Osteocyte (in vitro differentiated cells): ENCODE measurements at regions not wholly inside any gene's neighbourhood (a gene's known extent, or its start where the extent isn't known, plus 50 kb on each side); places are given as distances from the start of the nearest gene placed in this dataset.
A peak's percentile ranks its signal among the peaks of the same experiment; 100 is the strongest.

ENCODE experiments used
- DNase-seq: peaks from one replicate; pipeline ENCODE4 v3.0.0; 2021; ENCODE audit warnings: mixed read lengths; ENCODE audit not compliant: unreplicated experiment; ENCODE audit errors: extremely low spot score
- H3K27ac Mint-ChIP-seq: one replicate; pipeline ENCODE4 v1.8.0; 2021; ENCODE audit warnings: mild to moderate bottlenecking, mixed read lengths; ENCODE audit not compliant: unreplicated experiment
- H3K27me3 Mint-ChIP-seq: one replicate; pipeline ENCODE4 v1.8.0; 2021; ENCODE audit warnings: mixed read lengths; ENCODE audit not compliant: unreplicated experiment
- H3K36me3 Mint-ChIP-seq: one replicate; pipeline ENCODE4 v1.8.0; 2021; ENCODE audit warnings: mixed read lengths; ENCODE audit not compliant: unreplicated experiment
- H3K4me1 Mint-ChIP-seq: one replicate; pipeline ENCODE4 v1.8.0; 2021; ENCODE audit warnings: mixed read lengths; ENCODE audit not compliant: unreplicated experiment
- H3K4me3 Mint-ChIP-seq: one replicate; pipeline ENCODE4 v1.8.0; 2021; ENCODE audit warnings: mild to moderate bottlenecking, moderate library complexity, mixed read lengths; ENCODE audit not compliant: unreplicated experiment
- H3K9me3 Mint-ChIP-seq: one replicate; pipeline ENCODE4 v1.8.0; 2021; ENCODE audit warnings: mixed read lengths; ENCODE audit not compliant: unreplicated experiment
- TF ChIP-seq, protein P1 (sequence below): fragments of 200-600 bp; sonication (generic); IDR thresholded peaks from 2 replicates; pipeline ENCODE4 v1.5.0; 2021; ENCODE audit warnings: antibody characterized with exemption, mild to moderate bottlenecking, moderate library complexity

DNA sequence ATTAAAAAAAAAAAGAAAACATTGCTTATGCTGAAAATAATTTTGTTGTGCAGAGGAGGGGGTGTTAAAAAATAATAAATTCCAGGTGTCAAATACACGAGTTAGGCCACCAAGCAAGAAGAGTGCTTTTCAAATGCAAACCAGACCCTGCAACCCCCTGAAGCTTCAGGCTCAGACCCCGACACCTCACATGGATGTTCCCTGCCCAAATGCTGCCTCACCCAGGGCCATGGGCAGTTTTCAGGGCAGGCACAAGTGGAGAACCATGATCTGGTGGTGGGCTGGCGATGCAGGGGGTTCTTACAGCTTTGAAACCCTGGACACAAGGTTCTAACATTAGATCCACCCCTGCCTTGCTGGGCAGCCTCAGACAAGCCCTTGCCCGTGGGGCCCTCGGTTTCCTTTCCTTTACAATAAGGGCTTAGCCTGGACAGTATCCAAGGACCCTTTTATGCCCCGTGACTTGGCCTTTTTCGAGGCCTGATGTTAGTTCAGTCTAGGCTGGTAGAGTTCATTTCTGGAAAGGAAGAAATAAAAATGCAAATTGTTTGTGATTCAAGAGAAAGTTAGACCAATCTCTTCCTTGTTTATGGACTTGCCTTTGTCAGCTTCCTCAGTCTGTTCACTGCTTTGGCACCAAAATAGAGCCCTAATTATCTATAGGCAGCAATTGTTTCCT, 168.7 kb downstream of the DDX1 start:
- peaks cover 17% of the 10 kb centered on the region for H3K27me3 Mint-ChIP-seq
- no peaks in the 10 kb centered on the region for H3K9me3 Mint-ChIP-seq
- TF ChIP-seq, protein P1, sequence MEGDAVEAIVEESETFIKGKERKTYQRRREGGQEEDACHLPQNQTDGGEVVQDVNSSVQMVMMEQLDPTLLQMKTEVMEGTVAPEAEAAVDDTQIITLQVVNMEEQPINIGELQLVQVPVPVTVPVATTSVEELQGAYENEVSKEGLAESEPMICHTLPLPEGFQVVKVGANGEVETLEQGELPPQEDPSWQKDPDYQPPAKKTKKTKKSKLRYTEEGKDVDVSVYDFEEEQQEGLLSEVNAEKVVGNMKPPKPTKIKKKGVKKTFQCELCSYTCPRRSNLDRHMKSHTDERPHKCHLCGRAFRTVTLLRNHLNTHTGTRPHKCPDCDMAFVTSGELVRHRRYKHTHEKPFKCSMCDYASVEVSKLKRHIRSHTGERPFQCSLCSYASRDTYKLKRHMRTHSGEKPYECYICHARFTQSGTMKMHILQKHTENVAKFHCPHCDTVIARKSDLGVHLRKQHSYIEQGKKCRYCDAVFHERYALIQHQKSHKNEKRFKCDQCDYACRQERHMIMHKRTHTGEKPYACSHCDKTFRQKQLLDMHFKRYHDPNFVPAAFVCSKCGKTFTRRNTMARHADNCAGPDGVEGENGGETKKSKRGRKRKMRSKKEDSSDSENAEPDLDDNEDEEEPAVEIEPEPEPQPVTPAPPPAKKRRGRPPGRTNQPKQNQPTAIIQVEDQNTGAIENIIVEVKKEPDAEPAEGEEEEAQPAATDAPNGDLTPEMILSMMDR: no peak
- no peak overlapping the region for H3K4me3 Mint-ChIP-seq
- no peak for DNase-seq
- H3K27ac Mint-ChIP-seq: no peak overlapping the region
- H3K36me3 Mint-ChIP-seq: no peaks in the 10 kb centered on the region
- no peaks in the 10 kb centered on the region for H3K4me1 Mint-ChIP-seq

DNA sequence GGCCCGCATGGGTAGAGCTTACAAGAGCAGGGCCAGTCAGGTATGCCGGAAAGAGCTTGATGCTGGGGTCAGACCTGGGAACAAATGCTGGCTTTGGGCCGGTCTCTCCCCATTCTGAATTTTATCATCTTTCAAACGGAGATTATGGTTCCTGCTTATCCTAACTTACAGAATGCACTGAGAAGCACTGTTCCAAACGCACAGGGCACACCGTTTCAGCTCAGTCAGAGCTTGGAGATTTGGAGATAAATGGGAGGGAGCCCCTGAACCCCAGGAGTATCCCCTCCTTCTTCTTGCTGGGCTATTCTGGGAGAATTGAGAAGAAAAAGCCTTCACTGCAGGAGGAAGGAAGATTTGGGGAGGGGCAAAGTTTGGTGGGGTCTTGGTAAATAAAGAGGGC, 169.4 kb downstream of the DDX1 start:
- H3K27ac Mint-ChIP-seq: no peak overlapping the region
- H3K27me3 Mint-ChIP-seq: peaks cover 17% of the 10 kb centered on the region
- no peak for DNase-seq
- no peaks in the 10 kb centered on the region for H3K4me1 Mint-ChIP-seq
- no peaks in the 10 kb centered on the region for H3K36me3 Mint-ChIP-seq
- H3K9me3 Mint-ChIP-seq: no peaks in the 10 kb centered on the region
- H3K4me3 Mint-ChIP-seq: no peak overlapping the region
- TF ChIP-seq, protein P1: no peak

DNA sequence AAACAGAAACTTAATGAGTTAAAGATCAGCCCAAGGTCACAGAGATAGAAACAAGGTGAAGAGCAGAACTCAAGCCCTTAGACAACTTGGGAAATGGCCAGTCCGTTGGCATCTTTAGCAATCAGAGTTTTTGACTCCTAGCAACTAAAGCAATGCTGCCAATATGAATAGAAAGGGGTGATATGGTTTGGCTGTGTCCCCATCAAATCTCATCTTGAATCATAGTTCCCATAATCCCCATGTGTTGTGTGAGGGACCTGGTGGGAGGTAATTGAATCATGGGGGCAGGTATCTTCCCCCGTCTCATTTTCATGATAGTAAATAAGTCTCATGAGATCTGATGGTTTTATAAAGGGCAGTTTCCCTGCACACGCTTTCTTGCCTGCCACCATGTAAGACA, 170.2 kb downstream of the DDX1 start:
- TF ChIP-seq, protein P1: no peak
- no peaks in the 10 kb centered on the region for H3K4me1 Mint-ChIP-seq
- H3K36me3 Mint-ChIP-seq: no peaks in the 10 kb centered on the region
- no peak overlapping the region for H3K4me3 Mint-ChIP-seq
- H3K27me3 Mint-ChIP-seq: peaks cover 13% of the 10 kb centered on the region
- H3K9me3 Mint-ChIP-seq: no peaks in the 10 kb centered on the region
- H3K27ac Mint-ChIP-seq: no peak overlapping the region
- DNase-seq: peak; percentile 4

DNA sequence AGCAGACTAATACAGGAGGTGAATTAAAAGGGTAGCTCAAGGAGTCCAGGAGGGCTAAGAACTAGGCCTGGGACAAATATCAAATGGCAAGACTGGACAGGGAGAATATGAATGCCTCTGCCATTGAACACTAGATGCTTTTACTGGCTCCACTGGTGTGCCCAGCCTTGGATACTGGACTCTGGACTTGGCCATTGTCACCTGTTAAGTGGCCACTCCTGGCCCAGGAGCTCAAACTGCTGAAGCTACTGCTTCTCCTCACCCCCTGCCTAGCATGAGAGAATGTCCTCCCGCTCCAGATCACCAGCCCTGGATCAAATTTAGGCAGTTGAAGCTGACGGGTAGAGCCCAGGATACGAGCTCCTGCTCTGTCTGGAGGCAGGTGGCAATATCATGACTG, 170.8 kb downstream of the DDX1 start:
- H3K4me3 Mint-ChIP-seq: no peak overlapping the region
- H3K4me1 Mint-ChIP-seq: no peaks in the 10 kb centered on the region
- TF ChIP-seq, protein P1: no peak
- peak; percentile 51 for DNase-seq
- no peaks in the 10 kb centered on the region for H3K9me3 Mint-ChIP-seq
- H3K27me3 Mint-ChIP-seq: peaks cover 10% of the 10 kb centered on the region
- H3K27ac Mint-ChIP-seq: no peak overlapping the region
- H3K36me3 Mint-ChIP-seq: no peaks in the 10 kb centered on the region

DNA sequence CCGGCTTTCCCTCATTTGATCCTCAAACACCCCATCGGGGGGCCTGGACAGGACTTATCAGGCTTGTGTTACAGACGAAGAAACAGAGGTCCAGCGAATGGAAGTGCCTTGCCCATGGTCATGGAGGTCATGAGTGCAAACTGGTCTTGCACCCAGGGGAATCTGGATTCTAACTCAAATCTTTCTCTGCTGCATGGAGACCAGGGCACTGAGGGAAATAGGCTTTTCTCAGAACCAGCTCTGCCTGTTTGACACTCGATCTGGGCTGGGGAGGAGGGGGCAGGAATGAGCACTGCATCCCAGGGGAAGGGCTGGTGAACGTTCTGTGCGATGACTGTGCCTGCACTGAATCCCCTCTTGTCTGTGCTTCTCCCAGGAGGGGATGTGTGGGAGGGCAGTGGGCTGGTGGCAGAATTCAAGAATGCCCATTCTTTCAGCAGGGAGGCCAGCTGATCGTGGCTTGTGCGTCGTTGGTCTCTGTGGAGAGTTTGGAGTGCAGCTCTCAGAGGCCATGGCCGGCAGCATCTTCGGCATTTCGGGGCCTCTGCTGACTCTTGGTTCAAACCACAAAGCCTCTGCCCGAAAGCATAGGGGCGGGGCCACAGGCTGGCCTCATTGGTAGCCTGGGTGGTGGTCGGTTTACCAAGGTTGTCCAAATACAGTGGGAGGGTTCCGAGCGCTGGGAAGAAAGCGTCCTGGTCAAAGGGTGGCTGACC, 171.6 kb downstream of the DDX1 start:
- H3K9me3 Mint-ChIP-seq: no peaks in the 10 kb centered on the region
- no peak for DNase-seq
- no peak overlapping the region for H3K27ac Mint-ChIP-seq
- TF ChIP-seq, protein P1: no peak
- H3K4me1 Mint-ChIP-seq: no peaks in the 10 kb centered on the region
- H3K4me3 Mint-ChIP-seq: no peak overlapping the region
- peaks cover 16% of the 10 kb centered on the region for H3K27me3 Mint-ChIP-seq
- no peaks in the 10 kb centered on the region for H3K36me3 Mint-ChIP-seq
